Activated CD4-positive, alpha-beta memory T cell treated with anti-CD3 and anti-CD28 coated beads for 36 hours (primary cell): ENCODE measurements at regions not wholly inside any gene's neighbourhood (a gene's known extent, or its start where the extent isn't known, plus 50 kb on each side); places are given as distances from the start of the nearest gene placed in this dataset.

Source experiments
- CTCF ChIA-PET: fragments of 350-600 bp; sonication (Branson Sonifier 250); formaldehyde crosslinking; loops from one replicate; lab custom pipeline; 2021; ENCODE audit warnings: antibody characterized with exemption, inconsistent platforms; lab: Charles Lee
- POLR2A ChIA-PET: fragments of 350-600 bp; sonication (Branson Sonifier 250); formaldehyde crosslinking; loops from one replicate; lab custom pipeline; 2021; ENCODE audit warnings: antibody characterized with exemption; lab: Charles Lee
- DNase-seq: peaks from one replicate; pipeline ENCODE4 v3.0.0-alpha.2; 2020
- H3K27ac Mint-ChIP-seq: one replicate; pipeline ENCODE4 v1.8.0; 2021; ENCODE audit warnings: mixed read lengths
- H3K27me3 Mint-ChIP-seq: one replicate; pipeline ENCODE4 v1.8.0; 2021; ENCODE audit warnings: mixed read lengths
- H3K36me3 Mint-ChIP-seq: one replicate; pipeline ENCODE4 v1.8.0; 2021; ENCODE audit warnings: mixed read lengths
- H3K4me1 Mint-ChIP-seq: one replicate; pipeline ENCODE4 v1.8.0; 2021; ENCODE audit warnings: low read depth, mixed read lengths
- H3K4me3 Mint-ChIP-seq: one replicate; pipeline ENCODE4 v1.8.0; 2021; ENCODE audit warnings: mild to moderate bottlenecking, mixed read lengths
- H3K9me3 Mint-ChIP-seq: one replicate; pipeline ENCODE4 v1.8.0; 2021; ENCODE audit warnings: mixed read lengths
- intact Hi-C: fragments of 100-400 bp; cut with micrococcal nuclease; formaldehyde crosslinking; loops from one replicate; pipeline ENCODE4 v1.15.1; 2023

DNA sequence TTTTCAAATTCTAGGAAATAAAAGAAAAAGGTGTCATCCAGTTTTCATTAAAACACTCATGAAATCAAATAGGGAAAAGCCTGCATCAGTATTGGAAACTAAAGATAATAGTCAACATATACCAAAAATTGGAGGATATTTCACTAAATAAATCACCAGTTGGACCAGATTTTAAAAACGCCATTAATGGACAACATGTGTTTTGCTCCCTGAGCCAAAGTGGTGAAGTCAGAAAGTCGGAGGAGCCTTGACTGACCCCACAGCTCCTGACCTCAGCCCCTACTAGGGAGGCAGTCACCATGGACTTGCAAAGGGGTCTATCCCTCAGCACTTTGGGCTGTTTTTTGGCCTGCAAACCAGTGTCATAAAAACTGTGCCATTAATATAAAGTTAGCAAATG lies 98.3 kb upstream of the SEC61G start:
- no peaks in the 10 kb centered on the region for H3K36me3 Mint-ChIP-seq

DNA sequence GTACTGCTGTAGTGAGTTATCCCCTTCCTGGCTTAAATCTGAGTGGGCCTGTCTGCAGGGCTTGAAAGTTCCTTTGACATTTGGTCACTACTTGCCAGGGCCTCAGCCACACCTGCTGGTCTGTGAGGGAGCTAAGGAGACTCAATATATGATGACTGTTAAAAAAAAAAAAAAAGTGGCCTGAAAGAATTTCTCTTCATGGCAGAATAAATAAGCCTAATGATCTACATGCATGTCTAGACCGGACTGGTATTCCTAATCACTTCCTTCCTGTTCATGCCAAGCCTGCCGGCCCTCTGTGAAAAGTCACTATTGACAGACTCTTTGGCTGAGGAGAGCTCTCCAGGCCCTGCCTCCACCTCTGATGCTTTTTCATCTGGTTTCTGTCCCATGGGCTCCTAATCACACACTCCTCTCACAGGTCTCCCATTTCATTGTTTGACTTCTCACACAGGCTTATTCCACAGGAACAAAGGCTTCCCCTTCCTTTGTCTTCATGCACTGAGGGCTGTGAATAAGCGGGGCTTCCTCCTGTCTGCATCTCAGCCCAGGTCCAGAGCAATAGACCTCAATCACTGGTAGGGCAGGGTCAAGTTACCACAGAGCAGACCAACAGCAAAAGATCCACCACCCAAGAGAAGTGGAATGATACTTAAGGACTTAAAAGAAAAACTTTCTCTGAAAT lies 99.1 kb upstream of the SEC61G start:
- Mint-ChIP-seq H3K36me3 (no peaks in the 10 kb centered on the region), H3K27me3 (peaks cover 21% of the 10 kb centered on the region), H3K27ac (no peak overlapping the region), H3K4me1 (no peaks in the 10 kb centered on the region), H3K4me3 (no peak overlapping the region), H3K9me3 (peaks cover 11% of the 10 kb centered on the region)
- ChIA-PET POLR2A (no interaction called here), CTCF (no interaction called here)
- DNase-seq: no peak
- intact Hi-C loops: no loop called here

More for the DNA sequence above, 98.3 kb upstream of the SEC61G start:
- intact Hi-C loops: no loop called here
- Mint-ChIP-seq H3K27ac (no peak overlapping the region), H3K27me3 (peaks cover 21% of the 10 kb centered on the region), H3K4me3 (no peak overlapping the region), H3K9me3 (peaks cover 15% of the 10 kb centered on the region), H3K4me1 (no peaks in the 10 kb centered on the region)
- ChIA-PET POLR2A (no interaction called here), CTCF (no interaction called here)
- no peak for DNase-seq

DNA sequence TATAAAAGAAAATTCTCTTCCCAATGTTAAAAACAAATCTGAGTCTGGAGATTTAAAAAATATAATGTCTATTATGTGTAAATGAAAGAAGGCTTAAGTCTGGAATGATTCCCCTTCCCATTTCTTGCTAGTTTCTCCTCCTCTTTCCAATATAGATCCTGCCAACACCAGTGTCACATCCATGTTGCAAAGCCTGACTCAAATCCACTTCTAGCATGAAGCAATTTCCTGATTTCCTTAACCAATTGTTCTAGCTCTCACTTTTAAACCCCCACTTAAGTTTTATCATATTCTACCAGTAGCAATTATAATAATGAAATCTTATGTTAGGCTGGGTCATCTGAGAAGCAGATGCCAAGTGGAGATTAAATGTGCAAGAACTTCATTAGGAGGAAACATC lies 100.1 kb upstream of the SEC61G start:
- ChIA-PET POLR2A (no interaction called here), CTCF (no interaction called here)
- no peak for DNase-seq
- intact Hi-C loops: no loop called here
- peaks cover 21% of the 10 kb centered on the region for H3K27me3 Mint-ChIP-seq
- no peaks in the 10 kb centered on the region for H3K4me1 Mint-ChIP-seq
- H3K4me3 Mint-ChIP-seq: no peak overlapping the region
- H3K27ac Mint-ChIP-seq: no peak overlapping the region
- H3K36me3 Mint-ChIP-seq: no peaks in the 10 kb centered on the region
- H3K9me3 Mint-ChIP-seq: peaks cover 4% of the 10 kb centered on the region

DNA sequence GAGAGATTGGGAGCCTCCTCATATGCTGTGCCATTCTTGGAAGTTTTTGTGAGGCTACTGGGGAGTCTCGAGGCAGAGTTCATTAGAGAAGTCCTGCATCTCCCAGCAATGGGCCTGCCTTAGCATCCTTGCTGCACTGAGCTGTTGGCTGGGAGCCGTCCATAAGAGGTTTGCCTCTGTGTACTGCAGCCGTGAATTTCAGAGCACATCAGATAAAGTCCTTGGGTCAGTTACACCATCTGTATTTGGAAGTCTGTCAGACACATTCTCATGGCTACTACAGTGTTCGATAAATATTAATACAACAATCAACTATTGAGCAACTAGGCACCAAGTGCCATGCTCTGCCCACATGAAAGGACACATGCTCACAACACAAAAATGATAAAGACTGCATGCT lies 100.5 kb upstream of the SEC61G start:
- H3K4me3 Mint-ChIP-seq: no peak overlapping the region
- no peak for DNase-seq
- POLR2A ChIA-PET: no interaction called here
- CTCF ChIA-PET: no interaction called here
- H3K27me3 Mint-ChIP-seq: peaks cover 26% of the 10 kb centered on the region
- intact Hi-C loops: no loop called here
- H3K36me3 Mint-ChIP-seq: no peaks in the 10 kb centered on the region
- no peak overlapping the region for H3K27ac Mint-ChIP-seq
- no peaks in the 10 kb centered on the region for H3K4me1 Mint-ChIP-seq
- peaks cover 2% of the 10 kb centered on the region for H3K9me3 Mint-ChIP-seq

DNA sequence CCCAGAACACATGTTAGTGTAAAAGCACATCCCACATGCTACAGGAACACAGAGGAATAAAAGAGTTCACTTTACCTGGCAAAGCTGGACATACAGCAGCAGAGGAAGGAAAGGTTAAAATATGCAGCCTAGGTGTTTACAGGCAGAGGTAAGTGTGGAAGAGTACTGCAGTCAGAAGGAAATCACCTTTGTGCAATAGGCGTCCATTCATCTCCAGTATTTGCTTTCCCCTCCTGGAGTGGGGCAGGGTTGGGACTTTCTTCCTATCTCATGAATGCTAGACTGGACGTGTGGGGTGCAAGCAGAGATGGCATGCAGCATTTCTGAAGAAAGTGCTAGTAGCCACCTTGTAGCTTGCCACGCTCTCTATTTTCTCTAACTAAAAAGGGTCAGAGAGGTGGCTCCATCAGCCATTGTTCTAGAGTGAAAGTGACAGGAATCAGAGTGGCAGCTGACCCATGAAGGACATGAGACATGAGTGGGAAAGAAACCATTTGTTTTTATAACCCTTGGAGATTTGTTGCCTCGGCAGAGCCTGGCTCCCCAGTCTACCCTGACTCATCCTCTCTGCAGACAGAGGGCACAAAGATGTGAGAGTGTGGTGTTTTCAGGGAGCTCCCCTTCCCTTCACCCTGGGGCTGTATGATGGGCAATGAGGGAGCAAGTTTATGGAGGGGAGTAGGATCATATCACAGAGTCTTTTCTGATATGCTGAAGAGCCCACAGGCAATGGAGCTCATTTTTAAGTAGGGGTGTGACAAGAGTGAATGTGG lies 101.2 kb upstream of the SEC61G start:
- Mint-ChIP-seq H3K36me3 (no peaks in the 10 kb centered on the region), H3K4me3 (no peak overlapping the region), H3K9me3 (no peaks in the 10 kb centered on the region), H3K4me1 (no peaks in the 10 kb centered on the region), H3K27ac (no peak overlapping the region), H3K27me3 (peaks cover 28% of the 10 kb centered on the region)
- DNase-seq: no peak
- intact Hi-C loops: no loop called here
- POLR2A ChIA-PET: no interaction called here
- CTCF ChIA-PET: no interaction called here

DNA sequence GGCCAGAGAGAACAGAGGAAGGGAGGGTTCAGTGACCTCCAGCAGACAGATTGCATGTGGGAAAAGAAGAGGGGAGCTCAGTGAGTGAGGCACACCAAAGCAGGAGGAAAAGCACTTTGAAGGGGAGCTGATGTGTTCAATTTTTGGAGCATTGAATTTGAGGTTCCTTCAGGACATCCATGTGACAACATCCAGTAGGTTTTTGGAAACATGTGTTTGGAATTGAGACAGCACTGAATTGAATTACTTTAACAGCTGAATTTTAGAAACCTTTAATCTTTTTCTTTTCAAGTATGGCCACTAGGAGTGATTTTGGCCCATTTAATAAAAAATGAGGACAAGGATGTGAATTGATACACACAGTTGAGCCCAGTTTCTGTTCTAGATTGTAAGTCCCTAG lies 101.8 kb upstream of the SEC61G start:
- Mint-ChIP-seq H3K27me3 (peaks cover 28% of the 10 kb centered on the region), H3K9me3 (no peaks in the 10 kb centered on the region), H3K4me3 (no peak overlapping the region), H3K4me1 (no peaks in the 10 kb centered on the region), H3K27ac (no peak overlapping the region), H3K36me3 (no peaks in the 10 kb centered on the region)
- ChIA-PET CTCF (no interaction called here), POLR2A (no interaction called here)
- intact Hi-C loops: no loop called here
- DNase-seq: no peak

DNA sequence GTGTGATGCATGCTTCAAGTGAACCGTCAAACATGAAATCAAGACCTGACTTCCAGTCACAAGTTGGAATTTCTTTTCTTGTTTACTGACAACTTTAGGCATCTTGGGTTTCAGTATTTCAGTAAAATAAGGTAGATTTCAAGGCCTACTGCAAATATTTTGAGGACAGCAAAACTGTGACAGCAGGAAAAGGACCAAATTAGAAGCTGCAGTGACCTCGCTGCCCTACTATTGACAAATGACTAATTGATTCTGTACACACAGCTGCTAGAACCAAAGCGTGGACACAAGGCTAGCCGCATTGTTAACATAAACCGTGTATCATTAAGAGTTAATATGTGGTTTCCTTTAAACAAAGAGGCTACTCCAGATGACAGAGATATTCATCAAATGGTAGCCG lies 105.7 kb upstream of the SEC61G start:
- no peak overlapping the region for H3K4me3 Mint-ChIP-seq
- intact Hi-C loops: no loop called here
- H3K4me1 Mint-ChIP-seq: no peaks in the 10 kb centered on the region
- CTCF ChIA-PET: no interaction called here
- no peak for DNase-seq
- peaks cover 12% of the 10 kb centered on the region for H3K27me3 Mint-ChIP-seq
- no peak overlapping the region for H3K27ac Mint-ChIP-seq
- no peaks in the 10 kb centered on the region for H3K9me3 Mint-ChIP-seq
- POLR2A ChIA-PET: no interaction called here
- H3K36me3 Mint-ChIP-seq: no peaks in the 10 kb centered on the region

DNA sequence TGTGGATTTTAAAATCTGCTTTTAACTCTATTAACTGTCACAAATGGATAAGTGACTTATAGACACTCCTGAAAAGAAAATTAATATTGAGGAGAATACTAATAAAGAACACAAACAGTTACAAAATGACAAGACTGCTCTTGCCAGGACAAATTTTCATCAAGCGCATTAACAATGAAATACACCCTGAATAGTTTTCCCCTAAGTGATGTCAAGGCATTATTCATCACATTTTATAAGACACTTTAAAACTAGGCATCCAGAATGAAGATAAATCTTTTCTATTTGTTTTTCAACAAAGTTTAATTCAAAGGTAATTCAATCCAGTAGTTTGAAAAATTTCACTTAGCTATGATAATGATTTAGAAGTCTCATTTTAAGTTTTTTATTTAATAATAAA lies 110.5 kb upstream of the SEC61G start:
- peaks cover 4% of the 10 kb centered on the region for H3K27me3 Mint-ChIP-seq
- ChIA-PET CTCF (no interaction called here), POLR2A (no interaction called here)
- H3K27ac Mint-ChIP-seq: no peak overlapping the region
- no peak overlapping the region for H3K4me3 Mint-ChIP-seq
- intact Hi-C loops: no loop called here
- no peaks in the 10 kb centered on the region for H3K4me1 Mint-ChIP-seq
- DNase-seq: no peak
- no peaks in the 10 kb centered on the region for H3K9me3 Mint-ChIP-seq
- H3K36me3 Mint-ChIP-seq: no peaks in the 10 kb centered on the region

DNA sequence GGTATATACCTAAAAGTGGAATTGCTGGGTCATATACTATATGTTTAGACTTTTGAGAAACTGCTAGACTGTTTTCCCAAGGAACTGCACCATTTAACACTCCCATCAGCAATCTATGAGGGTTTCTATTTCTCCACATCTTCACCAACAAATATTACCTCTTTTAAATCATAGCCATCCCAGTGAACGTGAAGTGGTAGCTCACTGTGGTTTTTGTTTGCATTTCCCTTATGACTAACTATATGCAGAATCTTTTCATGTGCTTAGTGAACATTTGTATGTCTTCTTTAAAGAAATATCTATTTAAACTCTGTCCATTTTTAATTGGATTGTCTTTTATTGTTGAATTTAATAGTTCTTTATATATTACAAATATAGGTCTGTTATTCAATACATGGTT lies 115.8 kb upstream of the SEC61G start:
- H3K36me3 Mint-ChIP-seq: no peaks in the 10 kb centered on the region
- intact Hi-C loops: no loop called here
- POLR2A ChIA-PET: no interaction called here
- H3K9me3 Mint-ChIP-seq: no peaks in the 10 kb centered on the region
- no peak for DNase-seq
- CTCF ChIA-PET: no interaction called here
- no peak overlapping the region for H3K27ac Mint-ChIP-seq
- H3K27me3 Mint-ChIP-seq: peaks cover 1% of the 10 kb centered on the region
- no peaks in the 10 kb centered on the region for H3K4me1 Mint-ChIP-seq
- H3K4me3 Mint-ChIP-seq: no peak overlapping the region

DNA sequence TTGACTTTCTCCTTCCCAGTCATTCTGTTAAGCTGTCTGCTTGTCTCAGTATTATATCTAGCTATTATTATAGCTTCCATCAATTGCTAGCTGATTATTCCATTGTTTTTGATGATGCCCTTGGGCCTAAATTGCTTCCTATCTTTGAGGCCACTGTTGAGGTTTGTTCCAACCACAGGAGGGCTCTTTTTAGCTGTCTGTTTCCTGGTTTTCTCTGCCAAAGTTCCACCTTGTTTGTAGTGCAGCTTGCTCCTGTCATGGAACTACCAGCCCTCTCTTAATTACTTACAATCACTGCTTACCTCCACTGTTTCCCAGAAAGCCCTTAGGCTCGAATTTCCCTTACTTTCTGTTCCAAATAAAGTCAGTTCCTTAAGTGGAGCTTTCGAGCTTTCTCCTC lies 118.7 kb upstream of the SEC61G start:
- Mint-ChIP-seq H3K4me3 (no peak overlapping the region), H3K27me3 (peaks cover 1% of the 10 kb centered on the region), H3K36me3 (no peaks in the 10 kb centered on the region), H3K9me3 (no peaks in the 10 kb centered on the region), H3K27ac (no peak overlapping the region), H3K4me1 (no peaks in the 10 kb centered on the region)
- DNase-seq: no peak
- POLR2A ChIA-PET: no interaction called here
- CTCF ChIA-PET: no interaction called here
- intact Hi-C loops: no loop called here

DNA sequence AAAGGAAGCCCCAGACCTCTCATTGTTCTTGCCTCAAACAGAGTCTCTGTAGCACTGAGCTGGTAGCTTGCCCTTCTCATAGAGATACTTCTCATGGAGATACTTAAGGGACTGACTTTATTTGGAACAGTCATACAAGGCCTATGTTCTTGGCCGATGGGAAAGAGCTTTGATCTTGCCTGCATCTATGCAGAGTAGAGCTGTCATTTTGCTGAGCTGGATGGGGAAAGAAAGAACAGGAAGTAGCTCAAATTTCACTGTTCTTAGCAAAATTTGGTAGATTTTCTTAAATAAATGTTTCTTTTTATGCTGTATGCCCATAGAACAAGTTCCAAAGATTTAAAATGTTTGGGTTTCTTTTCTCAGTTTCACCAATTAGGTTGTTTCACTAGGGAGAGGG lies 119.3 kb upstream of the SEC61G start:
- no peaks in the 10 kb centered on the region for H3K4me1 Mint-ChIP-seq
- H3K27me3 Mint-ChIP-seq: peaks cover 1% of the 10 kb centered on the region
- POLR2A ChIA-PET: no interaction called here
- no peak overlapping the region for H3K27ac Mint-ChIP-seq
- no peaks in the 10 kb centered on the region for H3K36me3 Mint-ChIP-seq
- DNase-seq: no peak
- H3K9me3 Mint-ChIP-seq: no peaks in the 10 kb centered on the region
- CTCF ChIA-PET: no interaction called here
- H3K4me3 Mint-ChIP-seq: no peak overlapping the region
- intact Hi-C loops: no loop called here

DNA sequence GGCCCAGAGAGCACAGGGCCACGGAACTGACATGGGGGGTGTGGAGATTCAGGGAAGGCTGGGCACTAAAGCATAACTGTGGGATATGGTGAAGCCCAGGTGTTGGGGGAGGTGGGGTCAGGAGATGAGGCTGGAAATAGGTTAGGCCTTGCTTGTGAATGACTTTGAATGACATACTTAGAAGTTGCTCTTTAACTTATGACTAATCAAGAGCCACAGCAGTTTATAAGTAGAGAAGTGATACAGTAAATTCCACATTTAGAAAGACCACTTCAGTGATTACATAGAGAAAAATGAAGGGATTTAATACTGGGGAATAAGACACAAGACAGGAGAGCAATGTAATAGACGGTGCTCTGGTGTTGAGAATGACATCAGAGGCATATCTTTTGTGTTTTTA lies 120.8 kb upstream of the SEC61G start:
- H3K27me3 Mint-ChIP-seq: no peaks in the 10 kb centered on the region
- no peaks in the 10 kb centered on the region for H3K9me3 Mint-ChIP-seq
- POLR2A ChIA-PET: no interaction called here

More for the DNA sequence above, 120.8 kb upstream of the SEC61G start:
- H3K4me1 Mint-ChIP-seq: no peaks in the 10 kb centered on the region
- DNase-seq: no peak
- H3K4me3 Mint-ChIP-seq: no peak overlapping the region
- CTCF ChIA-PET: no interaction called here
- H3K27ac Mint-ChIP-seq: no peak overlapping the region
- H3K36me3 Mint-ChIP-seq: no peaks in the 10 kb centered on the region
- intact Hi-C loops: no loop called here
